K562 (cell line): ENCODE measurements at regions not wholly inside any gene's neighbourhood (a gene's known extent, or its start where the extent isn't known, plus 50 kb on each side); places are given as distances from the start of the nearest gene placed in this dataset.

ENCODE experiments used
- ATAC-seq: fragments of 200-7000 bp; cut with Tn5 transposase; 3 replicates; pipeline ENCODE4 v1.9.1; 2020; ENCODE audit warnings: moderate library complexity
- BruUV-seq: library from RNA; stranded (reverse); fragments of 400-500 nt; replicated peaks from 2 replicates; lab custom pipeline; 2021; lab: Mats Ljungman, UMichigan
- CTCF ChIA-PET: fragments of 300-600 bp; formaldehyde crosslinking; extraction: SDS; loops from one replicate; lab custom pipeline; 2021; ENCODE audit warnings: low intra/inter-chr PET ratio; lab: Yijun Ruan, JAX
- POLR2A ChIA-PET: fragments of 300-600, 350-650 bp; sonication (Branson Sonifier 250); formaldehyde crosslinking; extraction: SDS; loops from one replicate; lab custom pipeline; 2021; ENCODE audit warnings: antibody characterized with exemption, inconsistent platforms; lab: Yijun Ruan, JAX
- DNase-seq, 4 experiments: peaks; one replicate each; pipeline versions ENCODE4 v3.0.0 to v3.0.0-alpha.2; 2011 to 2018; ENCODE audit warnings: low spot score in 3 of 4, mixed read lengths in 3 of 4; ENCODE audit errors: extremely low read depth in 1 of 4
- FAIRE-seq: peaks from 2 replicates; lab custom pipeline; 2011; peaks lifted over from hg19 to GRCh38; lab: Jason Lieb, UNC
- H2AFZ ChIP-seq: 2 replicates; pipeline ENCODE4 v1.6.0; 2011; ENCODE audit warnings: low read depth, low read length, control low read depth, inconsistent platforms
- H3K27ac ChIP-seq: fragments of 200-600 bp; 3 replicates; pipeline ENCODE4 v1.8.0; 2011; ENCODE audit warnings: low read depth, mild to moderate bottlenecking, control low read depth, inconsistent platforms, low read length, moderate library complexity, mixed read lengths; ENCODE audit errors: extremely low read depth
- H3K27me3 ChIP-seq, 2 experiments: fragments of 300-600 bp in 1 of 2; 2 replicates in 1 of 2; 3 replicates in 1 of 2; pipeline versions ENCODE4 v1.6.0 to v1.8.0; 2011; ENCODE audit warnings: inconsistent platforms in 2 of 2, low read length in 2 of 2, mild to moderate bottlenecking in 1 of 2, mixed read lengths in 1 of 2, moderate library complexity in 1 of 2; ENCODE audit not compliant: control insufficient read depth in 2 of 2, insufficient read depth in 2 of 2
- H3K36me3 ChIP-seq: fragments of 300-600 bp; 3 replicates; pipeline ENCODE4 v1.8.0; 2011; ENCODE audit warnings: mild to moderate bottlenecking, low read length, inconsistent platforms; ENCODE audit not compliant: control insufficient read depth, insufficient read depth
- H3K4me1 ChIP-seq, 2 experiments: fragments of 200-600 bp in 1 of 2; replicated peaks in 1 of 2; 2 replicates in 1 of 2; 3 replicates in 1 of 2; pipeline versions ENCODE4 v1.5.1 to v1.8.0; 2011; ENCODE audit warnings: inconsistent platforms in 2 of 2, low read length in 2 of 2, mild to moderate bottlenecking in 1 of 2, mixed read lengths in 1 of 2, moderate library complexity in 1 of 2; ENCODE audit not compliant: control insufficient read depth in 2 of 2, insufficient read depth in 2 of 2
- H3K4me2 ChIP-seq: 2 replicates; pipeline ENCODE4 v1.6.1; 2011; ENCODE audit warnings: low read length, control low read depth, inconsistent platforms, mixed read lengths; ENCODE audit not compliant: insufficient read depth
- H3K4me3 ChIP-seq: fragments of 200-600 bp; sonication (generic), shearing (Covaris generic); 2 replicates; pipeline ENCODE4 v1.5.1; 2016; ENCODE audit warnings: control low read depth, inconsistent platforms
- H3K79me2 ChIP-seq: fragments of 200-600 bp; 3 replicates; pipeline ENCODE4 v1.8.0; 2011; ENCODE audit warnings: low read length, inconsistent platforms; ENCODE audit not compliant: control insufficient read depth, insufficient read depth
- H3K9ac ChIP-seq, 2 experiments: 2 replicates each; pipeline versions ENCODE4 v1.6.0 to v1.6.1; 2011; ENCODE audit warnings: low read depth in 2 of 2, low read length in 2 of 2, control low read depth in 1 of 2, inconsistent platforms in 1 of 2, mild to moderate bottlenecking in 1 of 2, mixed read lengths in 1 of 2; ENCODE audit not compliant: insufficient read depth in 1 of 2
- H3K9me1 ChIP-seq: one replicate; pipeline ENCODE4 v1.6.0; 2011; ENCODE audit warnings: inconsistent platforms, mild to moderate bottlenecking, low read length, moderate library complexity; ENCODE audit not compliant: control insufficient read depth, insufficient read depth
- H3K9me3 ChIP-seq: replicated peaks from 2 replicates; pipeline ENCODE4 v1.5.1; 2011; ENCODE audit warnings: low read depth, low read length, inconsistent platforms; ENCODE audit not compliant: control insufficient read depth, insufficient read depth
- H4K20me1 ChIP-seq: replicated peaks from 2 replicates; pipeline ENCODE4 v1.6.1; 2011; ENCODE audit warnings: low read length, inconsistent platforms, mixed read lengths; ENCODE audit not compliant: control insufficient read depth, insufficient read depth
- CAMTA2 ChIP-seq: fragments of 250-450 bp; sonication (Bioruptor Pico); conservative IDR thresholded peaks from 2 replicates; pipeline ENCODE4 v1.5.1; 2022
- FOSL1 ChIP-seq: fragments of 200-800 bp; sonication (Bioruptor generic); conservative IDR thresholded peaks from 2 replicates; pipeline ENCODE4 v1.6.1; 2016; ENCODE audit warnings: missing genetic modification characterization, missing compliant biosample characterization
- PHF20 ChIP-seq: fragments of 450-650 bp; IDR thresholded peaks from 2 replicates; pipeline ENCODE4 v1.6.1; 2018; ENCODE audit not compliant: partially characterized antibody
- U2AF2 ChIP-seq: fragments of 200-400 bp; formaldehyde crosslinking; optimal IDR thresholded peaks from 2 replicates; pipeline ENCODE3; 2017; ENCODE audit warnings: low read depth, mild to moderate bottlenecking, low read length
- ZNF212 ChIP-seq: fragments of 450-650 bp; formaldehyde crosslinking; IDR thresholded peaks from 2 replicates; pipeline ENCODE4 v1.4.0; 2020; ENCODE audit warnings: mild to moderate bottlenecking
- ZNF780A ChIP-seq: fragments of 250-450 bp; sonication (Bioruptor Pico); IDR thresholded peaks from 2 replicates; pipeline ENCODE4 v1.5.0; 2021; ENCODE audit warnings: mild to moderate bottlenecking
- ZNF830 ChIP-seq: fragments of 250-450 bp; sonication (Bioruptor Pico); IDR thresholded peaks from 2 replicates; pipeline ENCODE4 v1.5.0; 2021; ENCODE audit warnings: mild to moderate bottlenecking
- WGBS: fragments of 100-300 bp; shearing (Covaris generic); methylation state at CpG from one replicate; pipeline ENCODE4 v1.1.6; 2016; ENCODE audit warnings: low coverage, mixed read lengths; ENCODE audit not compliant: insufficient coverage; ENCODE audit errors: missing lambda C conversion rate; 5-methylcytosine and 5-hydroxymethylcytosine counted together
- in situ Hi-C: fragments of 300-500 bp; cut with MboI; formaldehyde crosslinking; loops from 4 replicates; pipeline ENCODE4 v1.15.0; 2018; ENCODE audit warnings: inconsistent platforms, mixed read lengths
- intact Hi-C: fragments of 100-400 bp; cut with micrococcal nuclease; formaldehyde crosslinking; loops from 2 replicates; pipeline ENCODE4 v1.14.2; 2022
- TF ChIP-seq, protein P1 (sequence below): IDR thresholded peaks from 2 replicates; pipeline ENCODE4 v1.6.1; 2014; ENCODE audit warnings: antibody characterized with exemption

- in situ Hi-C loops (no loop called here), intact Hi-C loops (no loop called here)
- Histone ChIP-seq H3K27ac (no peak overlapping the region), H2AFZ (no peak overlapping the region), H3K4me3 (no peak overlapping the region), H4K20me1 (no peaks in the 10 kb centered on the region), H3K79me2 (no peaks in the 10 kb centered on the region), H3K9me1 (no peaks in the 10 kb centered on the region), H3K4me2 (no peak overlapping the region), H3K27me3 (peaks cover 0 to 57% of the 10 kb centered on the region in 2 experiments; a peak in 2 of 5 replicates), H3K4me1 (no peaks in the 10 kb centered on the region; a peak in 1 of 5 replicates), H3K9ac (no peak overlapping the region), H3K9me3 (no peaks in the 10 kb centered on the region), H3K36me3 (no peaks in the 10 kb centered on the region)
- DNase-seq (peak; percentile 9 to 29 (median 22)), FAIRE-seq (no peak), ATAC-seq (no peak)
- TF ChIP-seq U2AF2 (no peak), CAMTA2 (CRISPR knock-in tag) (no peak)
- ChIA-PET CTCF (no interaction called here), POLR2A (no interaction called here)
- 0% methylated on average over 8 of the region's 11 CpGs for WGBS
- BruUV-seq, result no TSS peak
Measured at GRCh38 chr14:101047326-101047725, 143.8 kb upstream of the RTL1 start.

DNA sequence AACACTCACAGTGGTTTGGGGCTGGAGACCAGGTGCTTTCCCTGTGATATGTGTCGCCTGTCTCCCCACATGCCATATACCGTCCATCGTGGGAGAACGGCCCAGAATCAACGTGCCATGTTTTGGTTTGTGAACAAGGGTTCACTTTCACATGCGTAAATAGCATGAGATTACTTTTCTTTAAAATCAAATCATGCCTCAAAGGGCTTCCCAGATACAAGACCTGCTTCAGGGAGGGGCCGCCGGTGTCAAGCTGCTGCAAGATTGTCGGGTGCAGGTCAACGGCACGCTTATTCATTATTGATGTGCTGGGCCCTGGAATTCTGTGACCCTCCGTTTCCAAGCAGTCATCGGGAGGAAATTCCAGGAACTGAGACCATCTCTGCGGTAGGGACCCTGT is 145.2 kb upstream of the RTL1 start:
- Histone ChIP-seq H3K4me2 (no peak overlapping the region), H2AFZ (no peak overlapping the region), H3K27ac (no peak overlapping the region), H3K4me1 (no peaks in the 10 kb centered on the region; a peak in 1 of 5 replicates), H3K36me3 (no peaks in the 10 kb centered on the region), H3K4me3 (no peak overlapping the region), H3K9me1 (no peaks in the 10 kb centered on the region), H3K79me2 (no peaks in the 10 kb centered on the region), H3K9ac (no peak overlapping the region), H3K27me3 (peaks cover 0 to 53% of the 10 kb centered on the region in 2 experiments; a peak in 2 of 5 replicates), H3K9me3 (no peaks in the 10 kb centered on the region), H4K20me1 (no peaks in the 10 kb centered on the region)
- ChIA-PET POLR2A (no interaction called here), CTCF (no interaction called here)
- DNase-seq (no peak), ATAC-seq (no peak), FAIRE-seq (no peak)
- intact Hi-C loops, result no loop called here
- in situ Hi-C loops, result no loop called here
- 22% methylated on average over 14 of the region's 14 CpGs for WGBS
- BruUV-seq, result no TSS peak
- TF ChIP-seq ZNF780A (CRISPR knock-in tag), result no peak
- no peak for TF ChIP-seq PHF20
- TF ChIP-seq, protein P1, sequence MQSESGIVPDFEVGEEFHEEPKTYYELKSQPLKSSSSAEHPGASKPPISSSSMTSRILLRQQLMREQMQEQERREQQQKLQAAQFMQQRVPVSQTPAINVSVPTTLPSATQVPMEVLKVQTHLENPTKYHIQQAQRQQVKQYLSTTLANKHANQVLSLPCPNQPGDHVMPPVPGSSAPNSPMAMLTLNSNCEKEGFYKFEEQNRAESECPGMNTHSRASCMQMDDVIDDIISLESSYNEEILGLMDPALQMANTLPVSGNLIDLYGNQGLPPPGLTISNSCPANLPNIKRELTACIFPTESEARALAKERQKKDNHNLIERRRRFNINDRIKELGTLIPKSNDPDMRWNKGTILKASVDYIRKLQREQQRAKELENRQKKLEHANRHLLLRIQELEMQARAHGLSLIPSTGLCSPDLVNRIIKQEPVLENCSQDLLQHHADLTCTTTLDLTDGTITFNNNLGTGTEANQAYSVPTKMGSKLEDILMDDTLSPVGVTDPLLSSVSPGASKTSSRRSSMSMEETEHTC, result no peak
- no peak for TF ChIP-seq FOSL1 (tag)
- TF ChIP-seq ZNF830, result no peak
- no peak for TF ChIP-seq ZNF212 (CRISPR knock-in tag)
